ENCODE measurements at regions not wholly inside any gene's neighbourhood (a gene's known extent, or its start where the extent isn't known, plus 50 kb on each side); places are given as distances from the start of the nearest gene placed in this dataset.

DNA sequence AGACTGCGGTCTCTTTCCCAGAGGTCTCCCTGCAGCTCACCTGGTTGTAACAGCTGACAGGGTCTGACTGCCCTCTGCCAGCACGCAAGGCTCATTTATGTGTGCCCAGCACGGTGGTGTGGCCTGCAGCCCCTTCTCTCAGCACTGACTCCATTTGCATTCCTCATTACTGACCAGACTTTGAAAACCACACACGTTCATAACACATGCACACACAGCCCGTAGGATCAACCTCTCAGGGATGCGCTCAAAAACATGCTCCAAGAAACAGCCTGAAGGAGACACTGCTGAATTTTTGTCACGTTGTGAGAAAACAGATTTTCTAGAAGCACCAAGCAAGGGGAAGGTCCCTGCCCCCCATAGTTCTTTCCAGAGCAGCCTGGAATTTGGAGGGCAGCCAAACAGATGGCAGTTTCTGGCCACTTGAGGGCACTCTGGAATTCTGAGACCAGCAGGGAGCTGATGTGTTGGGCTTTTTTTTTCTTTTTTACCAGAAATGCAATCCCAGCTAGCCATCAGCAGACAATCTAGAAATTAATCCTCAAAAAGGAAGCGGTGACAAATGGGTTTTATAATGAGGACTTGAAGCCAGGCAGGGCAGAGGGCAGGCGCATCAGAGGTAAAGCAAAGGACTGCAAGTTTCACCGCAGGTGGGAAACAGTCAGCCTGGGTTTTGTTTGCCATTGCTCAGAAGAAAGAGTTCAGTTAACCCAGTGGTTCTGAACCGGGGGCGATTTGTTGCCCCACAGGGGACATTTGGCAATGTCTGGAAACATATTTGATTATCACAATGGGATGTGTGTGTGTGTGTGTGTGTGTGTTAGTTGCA lies 170.5 kb upstream of the PROK2 start:
- Histone ChIP-seq H3K79me2 (ENCODE audit: insufficient read depth, low read length) (no peaks in the 10 kb centered on the region), H3K9ac (ENCODE audit: low read length) (no peak overlapping the region), H3K4me3 (ENCODE audit: insufficient read depth, low read length, poor library complexity, severe bottlenecking) (no peak overlapping the region), H3K36me3 (ENCODE audit: low read length) (no peaks in the 10 kb centered on the region), H3K27me3 (ENCODE audit: low read length) (no peaks in the 10 kb centered on the region), H3K9me2 (replicated peaks; ENCODE audit: insufficient read depth, low read length) (no peaks in the 10 kb centered on the region), H2AFZ (ENCODE audit: low read depth, low read length, severe bottlenecking) (no peak overlapping the region), H4K20me1 (ENCODE audit: low read depth, low read length) (no peaks in the 10 kb centered on the region), H3F3A (ENCODE audit: insufficient read depth) (no peaks in the 10 kb centered on the region), H3K27ac (ENCODE audit: low read depth, low read length) (no peak overlapping the region), H3K4me2 (ENCODE audit: low read depth, low read length, poor library complexity, severe bottlenecking) (no peak overlapping the region), H3K9me3 (ENCODE audit: insufficient read depth, low read length) (no peaks in the 10 kb centered on the region)
- peak; percentile 16 for TF ChIP-seq CTCF (IDR thresholded peaks at IDR 0.05; ENCODE audit: insufficient read depth, low read length, poor library complexity, severe bottlenecking)
- no peak for TF ChIP-seq EZH2phosphoT487 (conservative IDR thresholded peaks at IDR 0.05; ENCODE audit: low read length)

GRCh38 chr3:71951842-71952241 lies 166.9 kb upstream of the PROK2 start:
- H3K9ac ChIP-seq (ENCODE audit: low read length), result no peak overlapping the region
- H3K9me2 ChIP-seq (replicated peaks; ENCODE audit: insufficient read depth, low read length), result no peaks in the 10 kb centered on the region
- H3K4me2 ChIP-seq (ENCODE audit: low read depth, low read length, poor library complexity, severe bottlenecking), result no peak overlapping the region
- H4K20me1 ChIP-seq (ENCODE audit: low read depth, low read length), result no peaks in the 10 kb centered on the region
- H3K9me3 ChIP-seq (ENCODE audit: insufficient read depth, low read length), result no peaks in the 10 kb centered on the region
- H3K27me3 ChIP-seq (ENCODE audit: low read length), result no peaks in the 10 kb centered on the region
- H3K4me3 ChIP-seq (ENCODE audit: insufficient read depth, low read length, poor library complexity, severe bottlenecking), result no peak overlapping the region
- H2AFZ ChIP-seq (ENCODE audit: low read depth, low read length, severe bottlenecking), result no peak overlapping the region
- TF ChIP-seq EZH2phosphoT487 (conservative IDR thresholded peaks at IDR 0.05; ENCODE audit: low read length) (no peak), CTCF (IDR thresholded peaks at IDR 0.05; ENCODE audit: insufficient read depth, low read length, poor library complexity, severe bottlenecking) (no peak)
- no peaks in the 10 kb centered on the region for H3K79me2 ChIP-seq (ENCODE audit: insufficient read depth, low read length)
- H3F3A ChIP-seq (ENCODE audit: insufficient read depth), result no peaks in the 10 kb centered on the region
- H3K36me3 ChIP-seq (ENCODE audit: low read length), result no peaks in the 10 kb centered on the region
- H3K27ac ChIP-seq (ENCODE audit: low read depth, low read length), result no peak overlapping the region

- Histone ChIP-seq H3K4me2 (ENCODE audit: low read depth, low read length, poor library complexity, severe bottlenecking) (no peak overlapping the region), H3K36me3 (ENCODE audit: low read length) (no peaks in the 10 kb centered on the region), H3K9me3 (ENCODE audit: insufficient read depth, low read length) (no peaks in the 10 kb centered on the region), H3K79me2 (ENCODE audit: insufficient read depth, low read length) (no peaks in the 10 kb centered on the region), H3K27me3 (ENCODE audit: low read length) (no peaks in the 10 kb centered on the region), H3K4me3 (ENCODE audit: insufficient read depth, low read length, poor library complexity, severe bottlenecking) (no peak overlapping the region), H3F3A (ENCODE audit: insufficient read depth) (no peaks in the 10 kb centered on the region), H3K9ac (ENCODE audit: low read length) (no peak overlapping the region), H3K9me2 (replicated peaks; ENCODE audit: insufficient read depth, low read length) (no peaks in the 10 kb centered on the region), H3K27ac (ENCODE audit: low read depth, low read length) (no peak overlapping the region), H4K20me1 (ENCODE audit: low read depth, low read length) (no peaks in the 10 kb centered on the region), H2AFZ (ENCODE audit: low read depth, low read length, severe bottlenecking) (no peak overlapping the region)
- TF ChIP-seq EZH2phosphoT487 (conservative IDR thresholded peaks at IDR 0.05; ENCODE audit: low read length), result no peak
- no peak for TF ChIP-seq CTCF (IDR thresholded peaks at IDR 0.05; ENCODE audit: insufficient read depth, low read length, poor library complexity, severe bottlenecking)
These were observed 166.4 kb upstream of the PROK2 start for GRCh38 chr3:71951361-71951760.

Measured in SU-DHL-6 (cell line).